Mesothelial cell of epicardium (in vitro differentiated cells): ENCODE measurements at regions not wholly inside any gene's neighbourhood (a gene's known extent, or its start where the extent isn't known, plus 50 kb on each side); places are given as distances from the start of the nearest gene placed in this dataset.
A peak's percentile ranks its signal among the peaks of the same experiment; 100 is the strongest.

Source experiments
- DNase-seq, 2 experiments: peaks; one replicate each; pipeline ENCODE4 v3.0.0; 2021; ENCODE audit warnings: low spot score in 2 of 2; ENCODE audit not compliant: unreplicated experiment in 2 of 2
- H3K27ac Mint-ChIP-seq: 2 replicates; pipeline ENCODE4 v1.8.0; 2021; ENCODE audit warnings: mixed read lengths
- H3K27me3 Mint-ChIP-seq: 2 replicates; pipeline ENCODE4 v1.8.0; 2021; ENCODE audit warnings: low read depth, mixed read lengths
- H3K36me3 Mint-ChIP-seq: 2 replicates; pipeline ENCODE4 v1.8.0; 2021; ENCODE audit warnings: mixed read lengths
- H3K4me1 Mint-ChIP-seq: 2 replicates; pipeline ENCODE4 v1.8.0; 2021; ENCODE audit warnings: mixed read lengths
- H3K4me3 Mint-ChIP-seq: 2 replicates; pipeline ENCODE4 v1.8.0; 2021; ENCODE audit warnings: mild to moderate bottlenecking, moderate library complexity, mixed read lengths
- H3K9me3 Mint-ChIP-seq: 2 replicates; pipeline ENCODE4 v1.8.0; 2021; ENCODE audit warnings: mixed read lengths
- TF ChIP-seq, protein P1 (sequence below): fragments of 200-600 bp; sonication (generic); IDR thresholded peaks from one replicate; pipeline ENCODE4 v1.5.0; 2021; ENCODE audit warnings: antibody characterized with exemption; ENCODE audit not compliant: unreplicated experiment

GRCh38 chr15:69533522-69533921 lies 80.9 kb downstream of the RPLP1 start:
- peaks cover 50% of the 10 kb centered on the region for H3K4me1 Mint-ChIP-seq
- DNase-seq: no peak
- peaks cover 20% of the 10 kb centered on the region for H3K27me3 Mint-ChIP-seq
- no peak overlapping the region for H3K4me3 Mint-ChIP-seq
- H3K27ac Mint-ChIP-seq: no peak overlapping the region
- no peaks in the 10 kb centered on the region for H3K9me3 Mint-ChIP-seq
- H3K36me3 Mint-ChIP-seq: no peaks in the 10 kb centered on the region
- TF ChIP-seq, protein P1, sequence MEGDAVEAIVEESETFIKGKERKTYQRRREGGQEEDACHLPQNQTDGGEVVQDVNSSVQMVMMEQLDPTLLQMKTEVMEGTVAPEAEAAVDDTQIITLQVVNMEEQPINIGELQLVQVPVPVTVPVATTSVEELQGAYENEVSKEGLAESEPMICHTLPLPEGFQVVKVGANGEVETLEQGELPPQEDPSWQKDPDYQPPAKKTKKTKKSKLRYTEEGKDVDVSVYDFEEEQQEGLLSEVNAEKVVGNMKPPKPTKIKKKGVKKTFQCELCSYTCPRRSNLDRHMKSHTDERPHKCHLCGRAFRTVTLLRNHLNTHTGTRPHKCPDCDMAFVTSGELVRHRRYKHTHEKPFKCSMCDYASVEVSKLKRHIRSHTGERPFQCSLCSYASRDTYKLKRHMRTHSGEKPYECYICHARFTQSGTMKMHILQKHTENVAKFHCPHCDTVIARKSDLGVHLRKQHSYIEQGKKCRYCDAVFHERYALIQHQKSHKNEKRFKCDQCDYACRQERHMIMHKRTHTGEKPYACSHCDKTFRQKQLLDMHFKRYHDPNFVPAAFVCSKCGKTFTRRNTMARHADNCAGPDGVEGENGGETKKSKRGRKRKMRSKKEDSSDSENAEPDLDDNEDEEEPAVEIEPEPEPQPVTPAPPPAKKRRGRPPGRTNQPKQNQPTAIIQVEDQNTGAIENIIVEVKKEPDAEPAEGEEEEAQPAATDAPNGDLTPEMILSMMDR: no peak

DNA sequence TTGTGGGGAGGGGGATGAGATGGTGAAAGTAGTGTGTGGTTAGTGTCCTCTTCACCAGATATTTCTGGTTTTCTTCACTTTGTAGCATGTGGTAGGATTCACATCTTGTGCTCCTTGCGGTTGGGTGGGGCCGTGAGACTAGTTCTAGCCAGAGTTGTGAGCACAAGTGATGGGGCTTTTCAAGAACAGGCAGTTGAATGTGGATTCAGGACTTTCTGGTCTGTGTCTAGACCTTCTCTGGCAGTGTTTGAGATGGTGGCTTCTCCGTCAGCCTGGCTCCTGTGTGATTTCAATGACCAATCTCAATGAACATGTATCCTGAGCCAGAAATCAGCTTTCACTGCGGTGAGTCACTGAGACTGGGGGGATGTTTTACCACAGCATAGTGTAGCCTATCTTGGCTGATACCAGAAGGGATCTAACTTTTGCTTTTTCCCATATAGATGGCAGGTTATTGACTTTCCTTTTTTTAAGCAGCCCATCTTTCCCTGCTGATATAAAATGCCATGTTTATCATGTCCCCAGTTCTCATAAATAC lies 82.6 kb downstream of the RPLP1 start:
- Mint-ChIP-seq H3K9me3 (no peaks in the 10 kb centered on the region), H3K36me3 (no peaks in the 10 kb centered on the region), H3K4me3 (no peak overlapping the region), H3K27me3 (peaks cover 18% of the 10 kb centered on the region), H3K27ac (no peak overlapping the region), H3K4me1 (peaks cover 48% of the 10 kb centered on the region)
- TF ChIP-seq, protein P1: no peak
- no peak for DNase-seq

GRCh38 chr15:69535998-69536397 lies 83.4 kb downstream of the RPLP1 start:
- Mint-ChIP-seq H3K4me1 (peaks cover 47% of the 10 kb centered on the region), H3K27ac (no peak overlapping the region), H3K4me3 (no peak overlapping the region), H3K36me3 (no peaks in the 10 kb centered on the region), H3K9me3 (no peaks in the 10 kb centered on the region), H3K27me3 (peaks cover 13% of the 10 kb centered on the region)
- DNase-seq: no peak
- TF ChIP-seq, protein P1: no peak

DNA sequence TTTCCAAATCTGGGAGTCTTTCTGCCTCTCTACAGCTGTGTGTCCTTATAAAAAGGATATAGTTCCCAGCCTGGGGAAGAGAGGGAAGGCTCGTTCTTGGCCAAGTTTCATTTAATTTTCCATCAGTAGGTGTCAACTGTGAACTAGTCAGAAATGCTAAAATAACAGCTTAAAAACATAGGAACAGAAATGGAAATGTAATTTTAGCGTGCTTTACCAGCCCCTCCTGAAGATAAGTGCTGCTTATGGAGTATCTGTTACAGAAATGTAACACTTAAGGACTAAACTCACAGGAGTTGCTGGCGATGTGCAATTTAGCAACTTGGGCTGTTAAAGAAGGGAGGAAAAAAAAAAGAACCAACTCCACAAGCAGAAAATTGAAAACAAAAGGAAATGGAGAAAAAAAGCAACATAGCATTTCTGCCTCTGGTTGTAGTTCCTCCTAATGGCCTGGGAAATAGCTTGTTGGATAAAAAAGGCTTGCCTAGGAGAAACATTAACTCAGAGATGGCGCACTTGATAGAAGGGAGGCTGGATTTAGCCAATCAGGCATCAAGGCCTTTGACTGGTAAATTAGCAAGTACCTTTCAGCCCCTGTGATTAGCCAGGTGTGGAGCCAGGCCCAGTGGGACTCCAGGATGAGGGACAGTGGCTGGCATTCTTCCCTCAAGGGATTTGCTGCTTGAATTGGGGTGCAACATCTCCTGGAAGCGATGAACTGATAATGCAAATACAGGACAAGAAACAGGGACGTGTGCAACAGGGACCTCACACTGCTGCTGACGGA lies 84.3 kb downstream of the RPLP1 start:
- TF ChIP-seq, protein P1: no peak
- no peaks in the 10 kb centered on the region for H3K36me3 Mint-ChIP-seq
- H3K4me1 Mint-ChIP-seq: peaks cover 40% of the 10 kb centered on the region
- no peak for DNase-seq
- H3K27ac Mint-ChIP-seq: peak overlapping the region; percentile 57
- H3K27me3 Mint-ChIP-seq: peaks cover 15% of the 10 kb centered on the region
- no peak overlapping the region for H3K4me3 Mint-ChIP-seq
- no peaks in the 10 kb centered on the region for H3K9me3 Mint-ChIP-seq

DNA sequence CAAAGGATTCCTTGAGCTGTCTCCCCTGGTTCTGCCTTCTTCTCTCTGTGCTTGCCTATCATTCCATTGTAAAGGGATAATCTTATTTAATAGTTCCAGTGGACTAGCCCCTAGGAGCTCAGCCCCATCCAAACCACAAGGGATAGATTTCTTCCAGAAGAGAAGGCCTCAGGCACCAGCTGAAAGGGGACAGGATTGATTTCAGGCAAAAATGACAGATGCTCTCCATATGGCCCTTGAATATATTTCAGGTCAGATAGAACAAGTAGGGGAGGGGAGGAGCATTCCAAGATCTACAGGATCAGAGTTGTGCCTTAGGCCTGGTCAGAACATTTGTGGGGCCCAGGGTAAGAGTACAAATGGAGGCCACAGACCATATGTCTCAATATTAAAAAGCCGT lies 85.3 kb downstream of the RPLP1 start:
- no peaks in the 10 kb centered on the region for H3K9me3 Mint-ChIP-seq
- peaks cover 16% of the 10 kb centered on the region for H3K27me3 Mint-ChIP-seq
- TF ChIP-seq, protein P1: no peak
- H3K4me1 Mint-ChIP-seq: peaks cover 33% of the 10 kb centered on the region
- no peak overlapping the region for H3K4me3 Mint-ChIP-seq
- no peak overlapping the region for H3K27ac Mint-ChIP-seq
- DNase-seq: no peak
- H3K36me3 Mint-ChIP-seq: no peaks in the 10 kb centered on the region
